B cell (primary cell): ENCODE measurements at regions not wholly inside any gene's neighbourhood (a gene's known extent, or its start where the extent isn't known, plus 50 kb on each side); places are given as distances from the start of the nearest gene placed in this dataset.

ENCODE experiments used
- EZH2 ChIP-seq: IDR thresholded peaks from 2 replicates; pipeline ENCODE4 v1.6.1; 2012; ENCODE audit warnings: borderline replicate concordance, low read depth, mild to moderate bottlenecking, moderate library complexity, low read length; ENCODE audit not compliant: insufficient read depth, poor library complexity, severe bottlenecking
- TF ChIP-seq, protein P1 (sequence below): fragments of 200-600 bp; IDR thresholded peaks from one replicate; pipeline ENCODE4 v1.8.0; 2022; ENCODE audit warnings: antibody characterized with exemption, mild to moderate bottlenecking

DNA sequence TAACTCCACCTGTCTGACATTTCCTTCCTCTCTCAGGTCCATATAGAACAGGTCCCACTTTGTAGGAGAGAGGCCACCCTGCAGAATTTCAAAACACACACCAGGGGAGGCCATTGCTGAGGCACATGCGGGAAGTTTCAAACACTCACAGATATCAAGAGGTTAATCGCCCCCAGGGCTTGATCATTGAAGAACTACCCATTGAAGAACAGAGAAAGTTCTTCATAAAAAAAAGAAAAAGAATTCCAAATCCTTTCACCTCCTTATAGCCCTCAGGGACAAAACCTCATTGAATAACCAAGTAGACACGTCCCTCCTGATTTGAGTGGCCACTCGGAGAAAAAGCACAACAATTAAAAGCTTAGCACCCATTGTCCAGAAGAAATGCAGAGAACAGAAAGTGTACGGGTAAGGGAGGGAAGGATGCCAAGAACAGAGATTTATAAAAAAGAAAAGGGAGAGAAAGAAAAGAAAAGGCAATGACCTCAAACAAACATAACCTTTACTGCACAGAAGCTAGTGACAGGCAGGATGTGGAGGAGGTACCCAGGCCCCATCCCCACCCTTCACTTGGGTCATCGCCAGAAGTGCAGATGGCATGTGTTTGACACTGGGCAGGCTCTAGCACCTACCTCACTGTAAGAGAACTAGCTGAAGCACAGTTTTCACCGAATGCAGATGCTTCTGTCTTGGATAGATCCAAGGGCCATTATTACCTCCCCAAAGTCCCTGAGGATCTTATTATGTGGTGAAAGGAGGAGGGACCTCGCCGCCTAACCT lies 112.3 kb upstream of the HES1 start:
- TF ChIP-seq EZH2 = no peak
- TF ChIP-seq, protein P1, sequence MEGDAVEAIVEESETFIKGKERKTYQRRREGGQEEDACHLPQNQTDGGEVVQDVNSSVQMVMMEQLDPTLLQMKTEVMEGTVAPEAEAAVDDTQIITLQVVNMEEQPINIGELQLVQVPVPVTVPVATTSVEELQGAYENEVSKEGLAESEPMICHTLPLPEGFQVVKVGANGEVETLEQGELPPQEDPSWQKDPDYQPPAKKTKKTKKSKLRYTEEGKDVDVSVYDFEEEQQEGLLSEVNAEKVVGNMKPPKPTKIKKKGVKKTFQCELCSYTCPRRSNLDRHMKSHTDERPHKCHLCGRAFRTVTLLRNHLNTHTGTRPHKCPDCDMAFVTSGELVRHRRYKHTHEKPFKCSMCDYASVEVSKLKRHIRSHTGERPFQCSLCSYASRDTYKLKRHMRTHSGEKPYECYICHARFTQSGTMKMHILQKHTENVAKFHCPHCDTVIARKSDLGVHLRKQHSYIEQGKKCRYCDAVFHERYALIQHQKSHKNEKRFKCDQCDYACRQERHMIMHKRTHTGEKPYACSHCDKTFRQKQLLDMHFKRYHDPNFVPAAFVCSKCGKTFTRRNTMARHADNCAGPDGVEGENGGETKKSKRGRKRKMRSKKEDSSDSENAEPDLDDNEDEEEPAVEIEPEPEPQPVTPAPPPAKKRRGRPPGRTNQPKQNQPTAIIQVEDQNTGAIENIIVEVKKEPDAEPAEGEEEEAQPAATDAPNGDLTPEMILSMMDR = no peak
